Caco-2 (cell line): ENCODE measurements at regions not wholly inside any gene's neighbourhood (a gene's known extent, or its start where the extent isn't known, plus 50 kb on each side); places are given as distances from the start of the nearest gene placed in this dataset.

Experiments
- BruUV-seq: library from RNA; stranded (reverse); fragments of 400-500 nt; replicated peaks from 2 replicates; lab custom pipeline; 2021; lab: Mats Ljungman, UMichigan
- CTCF ChIA-PET: fragments of 300-600 bp; sonication (Branson Sonifier 250); formaldehyde crosslinking; loops from one replicate; lab custom pipeline; 2022; ENCODE audit warnings: antibody characterized with exemption; lab: Charles Lee
- POLR2A ChIA-PET: fragments of 300-600 bp; sonication (Branson Sonifier 250); formaldehyde crosslinking; loops from one replicate; lab custom pipeline; 2022; ENCODE audit warnings: antibody characterized with exemption; lab: Charles Lee
- DNase-seq, 2 experiments: peaks; one replicate each; pipeline versions ENCODE4 v3.0.0 to v3.0.0-alpha.2; 2020 to 2022
- H3K27me3 ChIP-seq: replicated peaks from 2 replicates; pipeline ENCODE4 v1.6.0; 2011; ENCODE audit warnings: low read length; ENCODE audit not compliant: control insufficient read depth, insufficient read depth
- H3K36me3 ChIP-seq: 2 replicates; pipeline ENCODE4 v1.5.1; 2011; ENCODE audit warnings: low read length; ENCODE audit not compliant: control insufficient read depth, insufficient read depth
- H3K4me1 ChIP-seq: fragments of 250-450 bp; sonication (Bioruptor Pico); 2 replicates; pipeline ENCODE4 v1.5.1; 2020; ENCODE audit warnings: mild to moderate bottlenecking
- H3K4me3 ChIP-seq: 2 replicates; pipeline ENCODE4 v1.5.1; 2011; ENCODE audit warnings: low read depth, mild to moderate bottlenecking, control low read depth, low read length
- H3K9me3 ChIP-seq: fragments of 250-450 bp; sonication (Bioruptor Pico); 2 replicates; pipeline ENCODE4 v1.5.1; 2020; ENCODE audit warnings: mild to moderate bottlenecking, moderate library complexity
- H3K27ac Mint-ChIP-seq: one replicate; pipeline ENCODE4 v1.8.0; 2022; ENCODE audit warnings: mixed read lengths; ENCODE audit not compliant: unreplicated experiment
- H3K27me3 Mint-ChIP-seq: one replicate; pipeline ENCODE4 v1.8.0; 2022; ENCODE audit warnings: mixed read lengths; ENCODE audit not compliant: insufficient read depth, unreplicated experiment
- H3K36me3 Mint-ChIP-seq: one replicate; pipeline ENCODE4 v1.8.0; 2022; ENCODE audit warnings: mild to moderate bottlenecking, mixed read lengths; ENCODE audit not compliant: insufficient read depth, unreplicated experiment
- H3K4me1 Mint-ChIP-seq: one replicate; pipeline ENCODE4 v1.8.0; 2022; ENCODE audit warnings: low read depth, mixed read lengths; ENCODE audit not compliant: unreplicated experiment
- H3K4me3 Mint-ChIP-seq: one replicate; pipeline ENCODE4 v1.8.0; 2022; ENCODE audit warnings: mild to moderate bottlenecking, moderate library complexity, mixed read lengths; ENCODE audit not compliant: unreplicated experiment
- H3K9me3 Mint-ChIP-seq: one replicate; pipeline ENCODE4 v1.8.0; 2022; ENCODE audit warnings: mixed read lengths; ENCODE audit not compliant: unreplicated experiment
- CTCF ChIP-seq, 2 experiments: fragments of 200-600 bp in 1 of 2; IDR thresholded peaks; 1 replicate in 1 of 2; 2 replicates in 1 of 2; pipeline versions ENCODE4 v1.5.1 to v1.8.0; 2011 to 2022; ENCODE audit warnings: antibody characterized with exemption in 1 of 2, control low read depth in 1 of 2, inconsistent platforms in 1 of 2, low read depth in 1 of 2, low read length in 1 of 2, mild to moderate bottlenecking in 1 of 2, moderate library complexity in 1 of 2; ENCODE audit not compliant: insufficient read depth in 1 of 2, severe bottlenecking in 1 of 2, unreplicated experiment in 1 of 2
- intact Hi-C: fragments of 100-400 bp; cut with micrococcal nuclease; formaldehyde crosslinking; loops from one replicate; pipeline ENCODE4 v1.10.0; 2022; ENCODE audit not compliant: unreplicated experiment

DNA sequence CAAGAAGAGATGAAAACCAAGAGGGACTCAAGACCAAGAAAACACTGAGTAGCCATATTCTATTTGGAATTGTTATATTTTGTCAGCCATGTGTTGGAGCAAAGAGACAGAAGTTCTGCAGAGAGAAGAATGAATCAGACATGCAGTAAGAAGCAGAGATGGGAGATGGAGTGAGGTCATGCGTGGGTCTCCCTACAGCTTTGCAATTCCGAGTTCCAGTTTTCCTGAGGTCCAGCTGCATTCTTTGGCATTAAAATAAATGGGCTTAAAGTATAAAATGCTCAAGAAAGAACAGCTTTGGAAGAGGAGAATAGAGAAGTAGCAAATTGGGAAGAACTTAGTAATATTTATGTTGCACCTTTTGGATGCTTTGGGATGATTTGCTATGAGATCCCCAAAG, 361.6 kb downstream of the NPR3 start:
- Histone ChIP-seq H3K4me1 (no peaks in the 10 kb centered on the region), H3K36me3 (no peaks in the 10 kb centered on the region), H3K4me3 (no peak overlapping the region), H3K27me3 (no peaks in the 10 kb centered on the region), H3K9me3 (no peaks in the 10 kb centered on the region)
- Mint-ChIP-seq H3K27me3 (no peaks in the 10 kb centered on the region), H3K4me3 (no peak overlapping the region), H3K4me1 (no peaks in the 10 kb centered on the region), H3K9me3 (no peaks in the 10 kb centered on the region), H3K36me3 (no peaks in the 10 kb centered on the region), H3K27ac (no peak overlapping the region)
- ChIA-PET POLR2A (no interaction called here), CTCF (no interaction called here)
- no peak for TF ChIP-seq CTCF (IDR thresholded peaks at IDR 0.05; ENCODE audit: insufficient read depth in 1 of 2, low read depth in 1 of 2, low read length in 1 of 2, severe bottlenecking in 1 of 2, unreplicated experiment in 1 of 2)
- BruUV-seq: no TSS peak
- DNase-seq: no peak
- intact Hi-C loops: no loop called here

DNA sequence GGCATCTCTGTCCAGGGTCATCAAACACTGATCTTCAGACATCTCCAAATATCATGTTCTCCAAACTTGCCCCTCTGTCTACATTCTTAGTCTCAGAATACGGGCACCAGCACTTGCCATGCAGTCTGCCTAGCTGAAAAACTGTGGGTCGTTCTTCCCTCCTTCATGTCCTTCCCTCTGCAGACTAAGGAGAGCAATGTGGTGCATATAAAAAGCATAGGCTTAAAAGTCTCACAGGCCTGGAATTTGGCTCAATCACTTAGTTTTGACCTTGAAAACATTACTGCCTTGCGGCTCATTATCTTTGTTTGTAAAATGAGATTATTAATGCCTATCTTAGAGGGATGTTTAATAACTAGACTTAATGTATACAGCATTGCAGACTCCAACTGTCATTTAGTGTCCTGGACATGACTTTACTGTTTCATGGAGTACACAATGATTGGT, 362.8 kb downstream of the NPR3 start:
- no TSS peak for BruUV-seq
- Mint-ChIP-seq H3K36me3 (no peaks in the 10 kb centered on the region), H3K27ac (no peak overlapping the region), H3K27me3 (no peaks in the 10 kb centered on the region), H3K4me1 (no peaks in the 10 kb centered on the region), H3K4me3 (no peak overlapping the region), H3K9me3 (no peaks in the 10 kb centered on the region)
- ChIA-PET CTCF (no interaction called here), POLR2A (no interaction called here)
- TF ChIP-seq CTCF (IDR thresholded peaks at IDR 0.05; ENCODE audit: insufficient read depth in 1 of 2, low read depth in 1 of 2, low read length in 1 of 2, severe bottlenecking in 1 of 2, unreplicated experiment in 1 of 2): no peak
- H3K9me3 ChIP-seq: no peaks in the 10 kb centered on the region
- H3K4me1 ChIP-seq: no peaks in the 10 kb centered on the region
- DNase-seq: no peak
- no peak overlapping the region for H3K4me3 ChIP-seq
- intact Hi-C loops: no loop called here
- H3K27me3 ChIP-seq: no peaks in the 10 kb centered on the region
- no peaks in the 10 kb centered on the region for H3K36me3 ChIP-seq

- CTCF ChIA-PET: no interaction called here
- Mint-ChIP-seq H3K36me3 (no peaks in the 10 kb centered on the region), H3K27me3 (no peaks in the 10 kb centered on the region), H3K4me1 (no peaks in the 10 kb centered on the region), H3K4me3 (no peak overlapping the region), H3K9me3 (no peaks in the 10 kb centered on the region), H3K27ac (no peak overlapping the region)
- BruUV-seq: no TSS peak
- no peaks in the 10 kb centered on the region for H3K4me1 ChIP-seq
- intact Hi-C loops: no loop called here
- H3K36me3 ChIP-seq: no peaks in the 10 kb centered on the region
- H3K4me3 ChIP-seq: no peak overlapping the region
- no peaks in the 10 kb centered on the region for H3K9me3 ChIP-seq
- no peaks in the 10 kb centered on the region for H3K27me3 ChIP-seq
- POLR2A ChIA-PET: no interaction called here
- no peak for TF ChIP-seq CTCF (IDR thresholded peaks at IDR 0.05; ENCODE audit: insufficient read depth in 1 of 2, low read depth in 1 of 2, low read length in 1 of 2, severe bottlenecking in 1 of 2, unreplicated experiment in 1 of 2)
- no peak for DNase-seq
These were observed 363.4 kb downstream of the NPR3 start for GRCh38 chr5:33074548-33074947.
